SW480 (cell line): ENCODE measurements at regions not wholly inside any gene's neighbourhood (a gene's known extent, or its start where the extent isn't known, plus 50 kb on each side); places are given as distances from the start of the nearest gene placed in this dataset.

ENCODE experiments used
- DNase-seq: peaks from one replicate; pipeline ENCODE4 v3.0.0-alpha.2; 2016; ENCODE audit warnings: low spot score

DNA sequence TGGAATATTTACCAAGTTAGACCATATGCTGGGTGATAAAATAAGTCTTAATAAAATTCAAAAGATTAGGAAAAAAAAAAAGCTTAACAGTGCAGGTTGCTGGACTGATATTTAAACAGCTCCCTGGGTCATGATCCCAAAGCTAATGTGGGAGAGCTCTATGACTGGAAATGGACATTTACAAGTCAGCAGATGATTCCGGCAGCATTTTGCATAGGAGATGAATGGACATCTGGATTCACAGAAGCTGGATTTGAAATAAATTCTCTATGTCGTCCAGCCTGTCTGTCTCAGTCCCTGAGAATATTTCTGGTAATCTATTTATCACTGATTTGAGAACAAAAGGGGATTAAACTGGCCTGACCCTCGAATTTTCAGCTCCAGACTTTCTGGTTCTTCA, 52.3 kb upstream of the KLHL25 start:
- no peak for DNase-seq

DNA sequence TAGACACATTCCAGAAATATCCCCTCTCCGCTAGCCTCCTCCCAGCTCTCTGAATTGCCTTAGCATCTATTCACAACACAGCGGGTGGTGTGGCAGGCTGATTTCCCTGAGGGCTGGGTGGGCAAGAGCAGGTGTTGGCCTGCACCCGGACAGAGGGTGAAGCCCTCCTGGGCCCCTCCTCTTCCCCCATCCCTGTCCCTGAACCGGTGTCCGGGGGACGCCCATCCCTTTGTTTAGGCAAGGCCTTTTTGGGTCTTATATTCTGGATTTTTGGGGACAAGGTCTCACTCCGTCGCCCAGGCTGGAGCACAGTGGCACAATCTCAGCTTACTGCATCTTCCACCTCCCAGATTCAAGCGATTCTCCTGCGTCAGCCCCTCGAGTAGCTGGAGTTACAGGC, 55.2 kb upstream of the KLHL25 start:
- DNase-seq: no peak

DNA sequence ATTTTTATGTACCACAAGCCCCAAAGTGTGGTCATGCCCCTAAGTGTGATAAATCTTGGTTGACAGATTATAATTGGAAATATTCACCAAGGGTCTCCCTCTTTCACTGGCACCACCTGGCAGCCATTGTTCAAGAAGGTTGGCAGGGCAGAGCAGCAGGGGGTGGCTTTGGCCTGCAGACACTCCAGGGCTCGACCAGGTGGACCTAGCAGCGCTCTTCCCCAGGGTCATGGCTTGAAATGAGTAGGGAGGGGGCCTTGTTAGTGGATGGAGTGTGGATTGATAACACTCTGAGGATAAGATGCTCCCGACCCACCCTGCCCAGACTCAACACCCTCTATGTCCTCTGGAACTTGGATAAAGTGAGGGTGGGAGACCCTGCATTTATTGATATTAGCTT, 58.2 kb upstream of the KLHL25 start:
- no peak for DNase-seq

DNA sequence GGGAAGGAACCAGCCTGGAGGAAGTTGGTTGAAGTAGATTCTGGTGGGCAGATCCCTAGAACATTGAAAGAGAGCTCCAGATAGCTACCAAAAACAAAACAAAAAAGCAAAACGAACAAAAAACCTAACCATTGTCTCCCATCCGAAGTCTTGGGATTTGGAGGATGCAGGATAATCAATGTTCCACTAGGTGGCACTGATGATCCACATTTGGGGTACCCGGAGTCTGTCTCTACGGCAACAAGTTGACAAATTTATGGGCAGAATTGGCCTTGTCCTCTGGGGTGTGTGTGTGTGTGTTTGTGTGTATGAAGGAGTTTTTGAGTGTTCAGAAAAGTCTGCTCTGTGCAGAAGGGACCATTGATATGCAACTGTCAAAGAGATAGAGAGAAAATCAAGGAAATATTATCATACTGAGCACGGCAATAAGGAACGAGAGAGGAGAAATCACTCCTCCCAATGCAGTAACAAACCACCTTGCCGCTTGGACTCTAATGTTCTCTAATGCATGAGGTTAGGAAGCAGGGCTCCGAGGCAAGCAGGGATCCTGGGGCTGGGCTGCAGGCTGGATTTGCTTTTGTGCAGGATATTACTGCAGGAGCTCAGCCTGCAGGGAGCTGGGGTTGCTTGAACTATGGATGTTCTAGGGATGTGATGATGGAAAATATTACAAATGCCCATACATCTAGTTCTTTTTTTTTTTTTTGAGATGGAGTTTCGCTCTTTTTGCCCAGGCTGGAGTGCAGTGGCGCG, 59.8 kb upstream of the KLHL25 start:
- peak; percentile 44 for DNase-seq

DNA sequence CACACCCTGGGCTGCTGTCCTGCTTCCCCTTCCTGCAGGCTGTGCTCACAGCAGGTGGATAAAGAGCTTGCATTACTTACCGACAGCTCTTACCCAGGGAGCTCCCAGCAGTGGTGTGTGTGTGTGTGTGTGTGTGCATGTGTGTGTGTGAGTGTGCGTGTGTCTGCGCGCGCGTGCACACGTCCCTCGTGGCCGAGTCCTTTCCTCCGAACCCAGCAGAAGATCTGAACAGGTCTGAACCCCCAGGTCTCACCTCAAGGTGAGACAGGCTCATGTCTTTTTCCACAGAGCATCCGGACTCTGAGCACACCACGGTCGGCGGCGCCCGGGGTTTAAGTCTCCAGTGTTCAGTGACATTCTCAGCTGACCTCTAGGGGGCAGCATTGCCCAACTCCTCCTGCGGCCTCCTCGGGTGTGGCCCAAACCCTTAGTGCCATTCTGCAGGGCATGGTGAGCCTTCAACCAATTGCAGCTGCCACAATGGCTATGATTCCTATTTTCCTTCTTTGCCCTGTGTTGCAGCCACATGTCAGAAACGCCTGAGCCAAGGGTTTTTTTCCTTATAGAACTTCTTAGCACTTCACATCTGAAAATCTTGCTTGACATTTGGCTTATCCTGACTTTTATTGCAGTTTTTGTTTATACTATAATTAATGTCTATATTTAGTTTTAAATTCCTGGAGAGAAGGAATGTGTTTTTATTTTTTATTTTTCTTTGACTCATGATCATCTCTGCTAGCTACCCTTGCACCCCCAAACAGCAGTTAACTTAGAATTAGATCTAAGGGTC, 64.1 kb upstream of the KLHL25 start:
- peak; percentile 53 for DNase-seq

DNA sequence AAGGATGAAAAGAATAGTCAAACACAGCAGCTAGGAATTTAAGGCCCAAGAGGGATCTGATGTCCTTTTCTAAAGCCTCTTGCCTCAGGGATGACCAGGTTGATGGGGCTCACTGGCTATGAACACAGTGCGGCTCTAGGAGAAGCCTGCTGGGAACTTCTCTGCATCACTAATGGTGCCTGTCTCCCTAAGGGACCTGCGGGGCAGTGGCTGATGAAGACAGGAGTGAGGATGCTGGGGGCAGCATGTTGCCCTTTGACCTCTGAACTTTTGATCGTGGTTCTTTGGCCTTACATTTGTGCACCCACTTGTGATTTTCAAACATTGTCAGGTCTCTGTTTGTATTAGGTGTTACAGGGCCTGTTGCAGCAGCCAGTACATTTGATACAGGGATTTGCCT, 64.9 kb upstream of the KLHL25 start:
- no peak for DNase-seq

DNA sequence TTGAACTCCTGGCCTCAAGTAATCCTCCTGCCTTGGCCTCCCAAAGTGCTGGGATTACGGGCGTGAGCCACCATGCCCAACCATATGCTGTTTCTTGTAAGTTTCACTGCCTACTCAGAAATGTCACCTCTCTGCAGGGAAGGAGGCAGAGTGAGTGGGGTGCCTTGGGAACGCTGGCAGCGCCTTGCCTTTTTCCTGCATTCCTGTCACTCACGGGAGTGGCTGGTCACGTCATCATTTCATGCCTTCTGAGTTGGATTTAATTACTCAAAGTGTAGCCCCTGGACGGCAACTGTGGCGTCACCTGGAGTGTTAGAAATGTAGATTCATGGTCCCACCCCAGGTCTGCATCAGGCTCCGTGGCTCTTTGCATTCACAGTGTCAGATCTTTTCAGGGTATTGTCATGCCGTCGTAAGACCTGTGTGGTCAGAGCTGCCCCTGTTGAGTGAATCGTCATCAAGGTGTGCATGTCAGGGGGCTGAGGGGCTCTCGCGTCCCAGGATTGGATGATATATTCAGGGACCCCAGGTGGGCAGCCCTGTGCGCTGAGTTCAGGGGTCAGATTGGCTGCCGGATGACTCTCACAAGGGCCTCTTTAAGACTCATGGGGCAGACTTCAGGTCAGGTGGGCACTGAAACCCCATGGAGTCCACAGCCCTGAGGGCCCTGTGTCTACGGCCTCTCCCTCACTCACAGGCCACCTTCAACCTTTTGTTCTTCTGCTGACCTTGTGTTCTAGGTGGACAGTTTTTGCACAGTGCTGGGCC, 65.9 kb upstream of the KLHL25 start:
- no peak for DNase-seq

DNA sequence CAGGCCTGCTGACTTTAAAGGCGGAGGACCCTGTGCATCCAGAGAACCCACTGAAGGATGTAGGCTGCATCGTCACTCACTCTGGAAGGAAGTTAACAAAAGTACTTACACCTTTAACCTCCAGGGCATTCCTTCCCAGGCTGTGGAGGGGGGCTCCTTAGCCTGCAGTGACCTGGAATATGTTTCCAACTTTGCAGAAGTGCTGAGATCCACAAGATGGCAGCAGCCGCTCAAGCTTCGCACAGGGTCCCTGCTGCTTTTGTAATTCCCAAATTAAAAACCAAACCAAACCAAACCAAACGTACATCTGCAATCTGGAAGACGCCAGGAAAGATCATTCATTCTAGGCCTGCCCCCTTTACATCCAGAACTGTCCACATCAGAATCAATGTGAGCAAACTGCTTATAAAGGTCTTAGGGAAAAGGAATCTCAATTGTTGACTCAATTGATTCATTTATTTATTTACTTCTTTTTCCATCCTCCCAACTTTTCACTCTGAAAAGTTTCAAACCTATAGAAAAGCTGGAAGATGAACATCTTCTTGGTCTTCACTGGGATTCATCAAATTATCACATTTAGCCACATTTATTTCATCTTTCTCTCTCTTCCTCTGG, 70.5 kb upstream of the KLHL25 start:
- DNase-seq: peak; percentile 56

DNA sequence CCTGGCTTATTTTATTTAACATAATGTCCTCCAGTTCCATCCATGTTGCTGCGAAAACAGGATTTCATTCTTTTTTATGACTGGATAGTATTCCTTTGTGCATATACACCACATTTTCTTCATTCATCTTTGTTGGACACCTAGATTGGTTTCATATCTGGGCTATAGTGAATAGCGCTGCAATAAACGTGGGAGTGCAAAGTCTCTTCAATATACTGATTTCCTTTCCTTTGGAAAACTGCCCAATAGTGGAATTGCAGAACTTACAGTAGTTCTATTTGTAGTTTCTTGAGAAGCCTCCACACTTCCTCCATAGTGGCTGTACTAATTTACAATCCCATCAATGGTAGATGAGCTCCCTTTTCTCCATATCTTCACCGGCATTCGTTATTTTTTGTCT, 72.5 kb upstream of the KLHL25 start:
- no peak for DNase-seq

DNA sequence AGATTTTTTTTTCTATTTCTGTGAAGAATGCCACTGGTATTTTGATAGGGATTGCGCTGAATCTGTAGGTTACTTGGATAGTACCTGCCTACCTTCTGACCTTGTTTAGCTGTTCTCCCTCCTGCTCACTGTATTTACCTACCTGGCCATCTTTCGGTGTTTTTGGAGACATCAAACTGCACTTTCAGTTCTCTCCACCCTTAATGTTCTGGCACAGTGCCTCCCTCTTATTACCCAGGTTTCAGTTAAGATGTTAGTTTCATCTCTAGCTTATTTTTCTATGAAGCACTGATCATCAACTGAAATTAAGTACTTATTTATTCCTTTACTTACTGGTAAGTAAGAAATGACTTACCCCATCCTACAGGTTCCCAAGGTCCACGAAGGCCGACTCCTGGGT, 74.4 kb upstream of the KLHL25 start:
- DNase-seq: no peak

DNA sequence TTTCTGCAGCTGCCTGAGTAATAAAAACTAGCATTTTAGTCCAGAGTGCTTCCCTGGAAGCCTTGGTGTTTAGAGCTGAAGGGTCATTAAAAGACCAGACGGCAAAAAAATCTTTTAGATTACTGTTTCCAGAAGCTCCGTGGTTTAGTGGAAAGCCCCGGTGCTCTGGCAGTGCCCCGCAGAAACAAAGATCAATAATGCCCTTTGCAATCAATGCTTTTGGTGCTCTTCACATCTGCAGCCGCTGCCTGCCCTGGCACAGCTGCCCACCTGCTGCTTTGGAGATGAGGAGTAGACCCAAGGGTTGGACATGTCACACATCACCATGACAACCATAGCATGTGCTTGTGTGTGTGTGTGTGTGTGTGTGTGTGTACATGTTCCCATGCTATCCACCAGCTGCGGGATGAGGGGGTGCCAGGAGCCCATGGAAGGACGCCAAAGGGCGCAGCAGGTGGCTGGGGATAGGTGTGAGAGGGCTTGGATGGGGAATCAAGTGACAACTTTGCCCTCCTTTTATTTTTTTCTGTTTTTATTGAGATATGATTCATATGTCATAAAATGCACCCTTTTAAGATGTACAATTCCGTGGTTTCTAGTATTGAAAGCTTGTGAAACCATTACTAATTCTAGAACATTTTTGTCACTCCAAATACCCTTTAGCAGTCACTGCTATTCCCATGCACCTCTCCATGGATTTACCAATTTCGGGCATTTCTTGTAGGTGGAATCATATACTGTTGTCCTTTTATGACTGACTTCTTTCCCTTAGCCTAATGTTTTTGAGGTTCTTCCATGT, 75.7 kb upstream of the KLHL25 start:
- DNase-seq: no peak

DNA sequence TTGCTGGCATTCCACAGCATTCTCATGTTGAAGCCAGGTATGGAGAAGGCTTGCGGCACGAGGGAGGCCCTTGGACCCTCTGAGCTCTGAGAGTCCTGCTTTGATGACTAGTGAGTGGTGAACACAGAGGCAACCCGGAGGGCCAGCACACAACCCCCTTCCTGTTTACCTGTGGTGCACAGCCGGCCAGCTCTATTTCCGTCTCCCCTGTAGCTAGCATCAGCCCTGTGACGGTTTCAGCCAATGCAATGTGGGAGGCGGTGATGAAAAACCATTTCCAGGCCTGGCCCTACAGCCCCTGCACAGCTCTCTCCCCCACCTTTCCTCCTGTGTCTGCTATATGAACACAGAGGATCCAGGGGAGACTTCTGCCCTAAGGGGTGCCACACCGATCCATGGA, 76.8 kb upstream of the KLHL25 start:
- no peak for DNase-seq

DNA sequence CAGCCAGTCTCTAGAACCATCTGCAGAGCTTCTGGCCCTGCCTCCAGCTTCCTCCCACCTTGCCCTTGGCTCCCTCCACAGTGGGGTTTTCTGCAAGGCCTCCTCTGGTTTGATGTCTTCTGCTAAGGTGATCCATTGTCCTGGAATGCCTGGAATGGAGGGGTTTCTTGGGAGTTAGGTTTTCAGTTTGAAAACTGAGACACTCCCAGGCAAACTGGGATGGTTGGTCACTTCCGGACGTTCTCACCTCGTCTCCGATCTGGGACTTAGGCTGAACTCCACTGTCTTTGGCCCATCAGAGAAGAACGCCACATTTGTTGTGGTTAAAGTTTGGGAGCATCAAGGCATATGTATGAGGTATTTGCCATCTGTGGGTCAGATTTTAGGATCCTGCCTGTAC, 77.4 kb upstream of the KLHL25 start:
- no peak for DNase-seq

DNA sequence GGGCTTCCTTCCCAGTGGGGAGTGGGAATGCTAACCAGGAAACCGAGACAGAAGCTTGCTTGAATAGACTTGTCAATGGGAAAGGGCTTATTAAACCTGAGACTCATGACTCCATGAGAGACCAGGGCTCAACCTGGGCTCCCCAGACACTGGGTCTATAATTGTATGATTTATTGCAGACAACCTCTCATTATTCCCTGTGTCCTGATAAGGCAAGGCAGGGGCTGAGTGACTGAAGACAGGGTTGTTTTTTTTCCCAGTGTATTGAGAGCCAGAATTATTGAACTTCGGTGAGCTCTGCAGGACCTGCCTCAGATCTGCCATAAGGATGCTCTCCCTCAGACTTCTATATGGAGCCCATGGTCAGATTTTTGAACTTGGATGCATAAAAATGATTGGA, 79.5 kb upstream of the KLHL25 start:
- DNase-seq: no peak

DNA sequence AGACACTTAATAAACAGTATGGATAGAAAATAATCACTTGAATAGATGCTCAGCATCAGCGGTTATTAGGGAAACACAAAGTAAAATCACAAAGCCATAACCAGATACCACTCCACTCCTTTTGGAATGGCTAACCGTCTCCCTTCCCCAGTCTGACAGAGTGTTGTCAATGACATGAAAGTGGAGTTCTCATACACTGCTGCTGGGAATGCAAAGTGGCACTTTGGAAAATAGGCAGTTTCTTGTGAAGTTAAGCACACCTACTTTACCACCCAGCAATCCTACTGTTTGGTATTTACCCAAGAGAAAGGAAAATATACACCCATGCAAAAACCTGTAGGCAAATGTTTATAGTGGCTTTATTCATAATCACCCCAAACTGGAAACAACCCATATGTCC, 81.0 kb upstream of the KLHL25 start:
- DNase-seq: no peak

DNA sequence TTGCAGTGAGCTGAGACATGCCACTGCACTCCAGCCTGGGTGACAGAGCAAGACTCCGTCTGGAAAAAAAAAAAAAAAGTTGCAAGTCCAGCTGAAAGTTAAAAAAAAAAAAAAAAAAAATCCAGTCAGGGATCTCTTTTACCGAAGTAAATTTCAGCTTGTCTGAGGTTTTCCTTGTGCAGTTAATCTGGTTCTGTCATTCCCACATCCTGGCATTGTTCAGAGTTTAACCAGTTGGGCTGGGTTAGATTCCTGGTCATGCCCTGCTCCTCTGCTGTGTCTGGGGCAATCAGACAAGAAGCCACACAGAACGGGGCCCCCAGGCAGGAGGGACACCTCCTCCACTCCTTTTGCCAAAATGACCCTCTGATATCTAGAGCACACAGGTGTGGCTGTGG, 84.1 kb upstream of the KLHL25 start:
- DNase-seq: no peak

DNA sequence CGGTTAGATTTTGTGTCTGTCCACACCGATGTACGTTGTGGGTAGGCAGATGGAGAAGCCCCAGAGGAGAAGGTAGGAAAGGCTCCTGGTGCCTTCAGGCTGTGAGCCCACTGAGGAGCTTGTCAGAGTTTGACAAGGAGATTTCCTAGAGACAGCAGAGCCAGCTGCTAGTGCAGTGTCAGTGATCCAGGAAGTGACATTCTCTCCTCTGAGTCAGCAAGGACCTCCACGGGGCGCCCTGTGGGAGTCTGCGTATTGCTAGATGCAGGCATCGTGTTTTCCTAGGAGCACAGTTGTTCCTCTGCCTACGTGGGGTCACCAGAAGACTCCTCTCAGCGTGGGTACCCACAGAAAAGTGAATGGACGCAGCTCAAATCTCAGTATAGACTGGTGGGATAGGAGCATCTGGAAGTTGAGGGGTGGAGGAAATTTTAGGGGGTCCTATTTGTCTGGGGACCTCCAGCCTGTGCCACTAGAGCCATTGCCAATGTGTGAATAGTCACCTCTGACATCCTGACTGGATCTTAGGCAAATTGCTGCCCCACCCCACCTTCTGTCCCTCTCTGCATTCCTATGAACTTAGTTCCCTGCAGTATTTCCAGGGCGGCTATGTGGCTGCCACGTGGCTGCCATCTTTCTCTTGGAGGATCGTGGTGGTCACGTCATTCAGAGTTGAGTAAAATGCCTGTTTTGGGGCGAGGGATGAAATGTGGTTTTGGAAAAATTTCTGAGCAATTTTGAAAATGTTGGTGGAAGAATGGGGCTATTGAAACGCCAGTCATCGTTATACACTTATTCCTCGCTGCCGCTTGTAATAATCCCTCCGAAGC, 84.8 kb upstream of the KLHL25 start:
- DNase-seq: peak; percentile 44

DNA sequence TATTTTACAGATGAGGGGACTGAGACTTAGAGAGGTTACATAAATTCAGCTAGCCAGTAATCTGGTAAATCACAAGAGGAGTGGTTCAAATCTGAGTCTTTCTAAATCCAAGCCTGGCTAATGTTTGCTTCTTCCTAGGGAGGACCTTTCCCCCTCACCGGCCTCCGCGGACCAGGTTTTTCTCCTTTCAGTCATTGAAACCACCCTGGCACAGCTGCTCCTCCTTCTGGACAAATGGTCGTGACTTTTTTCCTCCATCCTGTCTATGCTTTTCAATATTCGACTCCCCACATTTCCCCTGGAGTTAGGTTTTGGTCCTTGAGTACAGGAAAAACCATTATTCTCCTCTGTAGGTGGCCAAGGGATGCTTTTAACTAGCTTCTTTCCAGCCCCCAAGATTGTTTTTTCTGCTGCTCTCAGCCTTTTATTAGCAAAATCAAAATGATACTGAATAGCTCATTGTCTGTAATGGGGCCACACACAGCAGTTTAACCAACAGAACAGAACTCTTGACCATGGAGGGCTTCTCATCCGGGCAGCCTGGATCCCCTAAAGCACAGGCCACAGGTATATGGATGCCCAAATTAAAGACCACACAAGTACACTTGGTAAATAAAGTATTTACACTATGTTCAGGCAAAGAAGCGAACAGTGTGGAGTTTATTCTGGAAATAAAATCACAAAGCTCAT, 85.9 kb upstream of the KLHL25 start:
- no peak for DNase-seq

DNA sequence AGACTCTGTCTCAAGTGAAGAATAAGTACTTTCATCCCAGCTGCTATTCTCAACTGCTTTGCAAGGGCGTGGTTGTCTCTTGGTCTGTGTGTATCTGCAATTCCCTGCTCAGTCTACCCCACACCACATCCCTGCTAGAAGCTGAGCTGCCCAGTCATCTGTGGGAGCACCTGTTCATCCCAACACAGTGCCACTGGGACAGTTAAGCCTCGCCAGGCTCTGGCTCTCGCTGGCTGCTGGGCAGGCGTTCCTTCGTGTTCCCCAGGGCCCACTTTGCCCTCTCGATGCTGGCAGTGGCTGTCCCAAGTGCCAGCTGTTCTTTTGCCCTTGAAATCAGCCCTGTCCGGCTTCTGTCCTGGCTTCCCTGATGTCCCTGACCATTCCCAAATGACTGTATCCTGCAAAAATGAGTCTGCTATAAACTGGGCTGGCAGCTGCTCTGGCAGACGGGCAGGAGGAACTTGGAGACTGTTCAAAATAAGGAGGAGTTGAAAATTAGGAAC, 91.6 kb upstream of the KLHL25 start:
- no peak for DNase-seq
